ENCODE measurements at regions not wholly inside any gene's neighbourhood (a gene's known extent, or its start where the extent isn't known, plus 50 kb on each side); places are given as distances from the start of the nearest gene placed in this dataset.
"Not testable (repeated sequence)": the region's sequence is repeated elsewhere in the genome, so short reads cannot be mapped to it uniquely, and the experiment has no call there.

GRCh38 chr7:89606511-89606910 is 547.8 kb upstream of the STEAP1 start:
- intact Hi-C loops (cut with DNase I) = no loop called here
- DNase-seq = no peak

GRCh38 chr7:89607792-89608191 is 546.5 kb upstream of the STEAP1 start:
- no peak for DNase-seq
- intact Hi-C loops (cut with DNase I) = no loop called here

- DNase-seq; intact Hi-C loops (cut with DNase I): not testable (repeated sequence)
These were observed 537.4 kb upstream of the STEAP1 start for GRCh38 chr7:89616829-89617228.

GRCh38 chr7:89618274-89618673 is 536.0 kb upstream of the STEAP1 start:
- intact Hi-C loops (cut with DNase I) = no loop called here
- no peak for DNase-seq

- intact Hi-C loops (cut with DNase I) = no loop called here
These were observed 532.2 kb upstream of the STEAP1 start for GRCh38 chr7:89621925-89622641.

GRCh38 chr7:89623018-89623672 is 531.1 kb upstream of the STEAP1 start:
- DNase-seq = peak in 24 of 42 donors; percentile 12 to 74 (median 45)

More at GRCh38 chr7:89621925-89622641, 532.2 kb upstream of the STEAP1 start:
- DNase-seq = no peak

GRCh38 chr7:89624155-89624554 is 530.1 kb upstream of the STEAP1 start:
- DNase-seq; intact Hi-C loops (cut with DNase I): not testable (repeated sequence)

More at GRCh38 chr7:89623018-89623672, 531.1 kb upstream of the STEAP1 start:
- intact Hi-C loops (cut with DNase I) = no loop called here

GRCh38 chr7:89648509-89648908 is 505.8 kb upstream of the STEAP1 start:
- intact Hi-C loops (cut with DNase I) = no loop called here
- no peak for DNase-seq

- DNase-seq = no peak
- intact Hi-C loops (cut with DNase I) = no loop called here
These were observed 498.3 kb upstream of the STEAP1 start for GRCh38 chr7:89655946-89656345.

- intact Hi-C loops (cut with DNase I) = no loop called here
- no peak for DNase-seq
These were observed 492.4 kb upstream of the STEAP1 start for GRCh38 chr7:89661876-89662275.

- no peak for DNase-seq
- intact Hi-C loops (cut with DNase I) = no loop called here
These were observed 488.0 kb upstream of the STEAP1 start for GRCh38 chr7:89666136-89666835.

- DNase-seq = no peak
- intact Hi-C loops (cut with DNase I) = no loop called here
These were observed 474.1 kb upstream of the STEAP1 start for GRCh38 chr7:89680161-89680560.

GRCh38 chr7:89681448-89681847 is 472.8 kb upstream of the STEAP1 start:
- intact Hi-C loops (cut with DNase I) = no loop called here

GRCh38 chr7:89685287-89685686 is 469.0 kb upstream of the STEAP1 start:
- intact Hi-C loops (cut with DNase I) = no loop called here
- no peak for DNase-seq

More at GRCh38 chr7:89681448-89681847, 472.8 kb upstream of the STEAP1 start:
- no peak for DNase-seq

- intact Hi-C loops (cut with DNase I) = no loop called here
- DNase-seq = no peak
These were observed 467.1 kb upstream of the STEAP1 start for GRCh38 chr7:89687211-89687610.

GRCh38 chr7:89695241-89695640 is 459.0 kb upstream of the STEAP1 start:
- intact Hi-C loops (cut with DNase I) = no loop called here
- no peak for DNase-seq

- intact Hi-C loops (cut with DNase I) = no loop called here
- DNase-seq = no peak
These were observed 440.1 kb upstream of the STEAP1 start for GRCh38 chr7:89714131-89714530.

- intact Hi-C loops (cut with DNase I); DNase-seq: not testable (repeated sequence)
These were observed 435.3 kb upstream of the STEAP1 start for GRCh38 chr7:89718941-89719340.

- no peak for DNase-seq
- intact Hi-C loops (cut with DNase I) = no loop called here
These were observed 425.8 kb upstream of the STEAP1 start for GRCh38 chr7:89728481-89728880.

- intact Hi-C loops (cut with DNase I) = no loop called here
- DNase-seq = no peak
These were observed 422.4 kb upstream of the STEAP1 start for GRCh38 chr7:89731751-89732445.

Data from head of caudate nucleus (tissue), 42 donors.